IgD-negative memory B cell (primary cell): ENCODE measurements at regions not wholly inside any gene's neighbourhood (a gene's known extent, or its start where the extent isn't known, plus 50 kb on each side); places are given as distances from the start of the nearest gene placed in this dataset.

Experiments used
- H3K27ac Mint-ChIP-seq, 3 donors: one replicate each; pipeline ENCODE4 v1.8.0; 2020 to 2022; ENCODE audit warnings: mild to moderate bottlenecking in 3 of 3, mixed read lengths in 3 of 3, moderate library complexity in 1 of 3
- H3K27me3 Mint-ChIP-seq: one replicate; pipeline ENCODE4 v1.8.0; 2021; ENCODE audit warnings: mixed read lengths
- H3K36me3 Mint-ChIP-seq: one replicate; pipeline ENCODE4 v1.8.0; 2020; ENCODE audit warnings: mild to moderate bottlenecking, mixed read lengths
- H3K4me1 Mint-ChIP-seq, 3 donors: one replicate each; pipeline ENCODE4 v1.8.0; 2020 to 2022; ENCODE audit warnings: mixed read lengths in 3 of 3, mild to moderate bottlenecking in 1 of 3
- H3K4me3 Mint-ChIP-seq, 4 donors: one replicate each; pipeline ENCODE4 v1.8.0; 2020 to 2022; ENCODE audit warnings: mild to moderate bottlenecking in 4 of 4, mixed read lengths in 4 of 4, moderate library complexity in 3 of 4
- H3K9me3 Mint-ChIP-seq, 3 donors: one replicate each; pipeline ENCODE4 v1.8.0; 2020 to 2021; ENCODE audit warnings: mixed read lengths in 3 of 3, mild to moderate bottlenecking in 1 of 3

- no peak overlapping the region for H3K4me3 Mint-ChIP-seq
- H3K36me3 Mint-ChIP-seq, result peaks cover 13% of the 10 kb centered on the region
- no peaks in the 10 kb centered on the region for H3K9me3 Mint-ChIP-seq
- peaks cover 33 to 51% (median 49%) of the 10 kb centered on the region in 3 donors for H3K4me1 Mint-ChIP-seq
- H3K27me3 Mint-ChIP-seq, result no peaks in the 10 kb centered on the region
- peak overlapping the region in 1 of 3 donors; percentile 23 for H3K27ac Mint-ChIP-seq
Observed at GRCh38 chr2:134134313-134134706, 119.6 kb upstream of the MGAT5 start.

- H3K9me3 Mint-ChIP-seq, result no peaks in the 10 kb centered on the region
- H3K27ac Mint-ChIP-seq, result no peak overlapping the region
- H3K4me1 Mint-ChIP-seq, result peaks cover 30 to 53% (median 49%) of the 10 kb centered on the region in 3 donors
- peaks cover 11% of the 10 kb centered on the region for H3K36me3 Mint-ChIP-seq
- H3K4me3 Mint-ChIP-seq, result peak overlapping the region in 1 of 4 donors; percentile 68
- H3K27me3 Mint-ChIP-seq, result no peaks in the 10 kb centered on the region
Observed at GRCh38 chr2:134134827-134135226, 119.0 kb upstream of the MGAT5 start.

GRCh38 chr2:134135793-134136192, 118.1 kb upstream of the MGAT5 start:
- H3K4me3 Mint-ChIP-seq, result peak overlapping the region in 1 of 4 donors; percentile 39
- no peaks in the 10 kb centered on the region for H3K9me3 Mint-ChIP-seq
- peak overlapping the region in 1 of 3 donors; percentile 43 for H3K27ac Mint-ChIP-seq
- H3K36me3 Mint-ChIP-seq, result peaks cover 7% of the 10 kb centered on the region
- peaks cover 37 to 61% (median 59%) of the 10 kb centered on the region in 3 donors for H3K4me1 Mint-ChIP-seq
- H3K27me3 Mint-ChIP-seq, result no peaks in the 10 kb centered on the region

- Mint-ChIP-seq H3K27ac (peak overlapping the region; percentile 13 to 81 (median 55)), H3K4me3 (peak overlapping the region in 3 of 4 donors; percentile 16 to 87 (median 75)), H3K36me3 (peaks cover 5% of the 10 kb centered on the region), H3K4me1 (peaks cover 39 to 68% (median 67%) of the 10 kb centered on the region in 3 donors), H3K27me3 (no peaks in the 10 kb centered on the region), H3K9me3 (no peaks in the 10 kb centered on the region)
Observed at GRCh38 chr2:134136731-134137130, 117.1 kb upstream of the MGAT5 start.

GRCh38 chr2:134137182-134137611, 116.7 kb upstream of the MGAT5 start:
- Mint-ChIP-seq H3K27me3 (no peaks in the 10 kb centered on the region), H3K4me1 (peaks cover 43 to 71% (median 67%) of the 10 kb centered on the region in 3 donors), H3K9me3 (no peaks in the 10 kb centered on the region), H3K36me3 (peaks cover 5% of the 10 kb centered on the region), H3K4me3 (peak overlapping the region in 3 of 4 donors; percentile 5 to 87 (median 75)), H3K27ac (peak overlapping the region; percentile 13 to 93 (median 81))

- Mint-ChIP-seq H3K27ac (peak overlapping the region in 1 of 3 donors; percentile 85), H3K4me3 (no peak overlapping the region), H3K4me1 (peaks cover 50 to 72% (median 66%) of the 10 kb centered on the region in 3 donors), H3K36me3 (peaks cover 5% of the 10 kb centered on the region), H3K27me3 (no peaks in the 10 kb centered on the region), H3K9me3 (no peaks in the 10 kb centered on the region)
Observed at GRCh38 chr2:134138115-134138514, 115.8 kb upstream of the MGAT5 start.

GRCh38 chr2:134139611-134140010, 114.3 kb upstream of the MGAT5 start:
- no peaks in the 10 kb centered on the region for H3K9me3 Mint-ChIP-seq
- H3K36me3 Mint-ChIP-seq, result peaks cover 5% of the 10 kb centered on the region
- peak overlapping the region in 2 of 3 donors; percentile 13 to 73 for H3K27ac Mint-ChIP-seq
- no peaks in the 10 kb centered on the region for H3K27me3 Mint-ChIP-seq
- H3K4me1 Mint-ChIP-seq, result peaks cover 51 to 72% (median 67%) of the 10 kb centered on the region in 3 donors
- H3K4me3 Mint-ChIP-seq, result peak overlapping the region in 1 of 4 donors; percentile 53

- Mint-ChIP-seq H3K9me3 (no peaks in the 10 kb centered on the region), H3K36me3 (peaks cover 5% of the 10 kb centered on the region), H3K27me3 (no peaks in the 10 kb centered on the region), H3K4me3 (peak overlapping the region in 1 of 4 donors; percentile 53), H3K27ac (peak overlapping the region; percentile 73 to 93 (median 74)), H3K4me1 (peaks cover 55 to 71% (median 63%) of the 10 kb centered on the region in 3 donors)
Observed at GRCh38 chr2:134140251-134140661, 113.6 kb upstream of the MGAT5 start.

- peak overlapping the region in 2 of 4 donors; percentile 3 to 67 for H3K4me3 Mint-ChIP-seq
- H3K27me3 Mint-ChIP-seq, result no peaks in the 10 kb centered on the region
- H3K27ac Mint-ChIP-seq, result peak overlapping the region; percentile 72 to 93 (median 92)
- peaks cover 62 to 78% (median 67%) of the 10 kb centered on the region in 3 donors for H3K4me1 Mint-ChIP-seq
- peaks cover 2% of the 10 kb centered on the region for H3K36me3 Mint-ChIP-seq
- no peaks in the 10 kb centered on the region for H3K9me3 Mint-ChIP-seq
Observed at GRCh38 chr2:134141598-134142340, 112.1 kb upstream of the MGAT5 start.

GRCh38 chr2:134142341-134142738, 111.5 kb upstream of the MGAT5 start:
- Mint-ChIP-seq H3K4me1 (peaks cover 56 to 77% (median 66%) of the 10 kb centered on the region in 3 donors), H3K27me3 (no peaks in the 10 kb centered on the region), H3K4me3 (peak overlapping the region in 1 of 4 donors; percentile 3), H3K27ac (peak overlapping the region; percentile 21 to 92 (median 72)), H3K9me3 (no peaks in the 10 kb centered on the region), H3K36me3 (peaks cover 2% of the 10 kb centered on the region)

- peak overlapping the region; percentile 21 to 90 (median 72) for H3K27ac Mint-ChIP-seq
- no peaks in the 10 kb centered on the region for H3K27me3 Mint-ChIP-seq
- H3K4me3 Mint-ChIP-seq, result no peak overlapping the region
- no peaks in the 10 kb centered on the region for H3K9me3 Mint-ChIP-seq
- peaks cover 53 to 78% (median 69%) of the 10 kb centered on the region in 3 donors for H3K4me1 Mint-ChIP-seq
- H3K36me3 Mint-ChIP-seq, result peaks cover 2% of the 10 kb centered on the region
Observed at GRCh38 chr2:134142903-134143302, 111.0 kb upstream of the MGAT5 start.

- H3K27me3 Mint-ChIP-seq, result no peaks in the 10 kb centered on the region
- peak overlapping the region; percentile 21 to 90 (median 27) for H3K27ac Mint-ChIP-seq
- H3K4me1 Mint-ChIP-seq, result peaks cover 55 to 76% (median 73%) of the 10 kb centered on the region in 3 donors
- no peaks in the 10 kb centered on the region for H3K9me3 Mint-ChIP-seq
- peaks cover 2% of the 10 kb centered on the region for H3K36me3 Mint-ChIP-seq
- H3K4me3 Mint-ChIP-seq, result no peak overlapping the region
Observed at GRCh38 chr2:134143568-134143967, 110.3 kb upstream of the MGAT5 start.

- no peaks in the 10 kb centered on the region for H3K9me3 Mint-ChIP-seq
- H3K4me1 Mint-ChIP-seq, result peaks cover 54 to 72% (median 71%) of the 10 kb centered on the region in 3 donors
- H3K4me3 Mint-ChIP-seq, result no peak overlapping the region
Observed at GRCh38 chr2:134144081-134144596, 109.7 kb upstream of the MGAT5 start.

GRCh38 chr2:134144651-134145050, 109.2 kb upstream of the MGAT5 start:
- peaks cover 59 to 74% (median 71%) of the 10 kb centered on the region in 3 donors for H3K4me1 Mint-ChIP-seq
- H3K9me3 Mint-ChIP-seq, result no peaks in the 10 kb centered on the region
- H3K4me3 Mint-ChIP-seq, result no peak overlapping the region
- peak overlapping the region in 2 of 3 donors; percentile 21 to 32 for H3K27ac Mint-ChIP-seq
- H3K27me3 Mint-ChIP-seq, result no peaks in the 10 kb centered on the region
- H3K36me3 Mint-ChIP-seq, result peaks cover 2% of the 10 kb centered on the region

More at GRCh38 chr2:134144081-134144596, 109.7 kb upstream of the MGAT5 start:
- Mint-ChIP-seq H3K36me3 (peaks cover 2% of the 10 kb centered on the region), H3K27ac (peak overlapping the region; percentile 21 to 90 (median 27)), H3K27me3 (no peaks in the 10 kb centered on the region)

- Mint-ChIP-seq H3K4me3 (no peak overlapping the region), H3K4me1 (peaks cover 61 to 71% (median 71%) of the 10 kb centered on the region in 3 donors)
Observed at GRCh38 chr2:134145519-134145918, 108.4 kb upstream of the MGAT5 start.

More at GRCh38 chr2:134145519-134145918, 108.4 kb upstream of the MGAT5 start:
- Mint-ChIP-seq H3K9me3 (no peaks in the 10 kb centered on the region), H3K36me3 (peaks cover 2% of the 10 kb centered on the region), H3K27me3 (no peaks in the 10 kb centered on the region), H3K27ac (peak overlapping the region in 2 of 3 donors; percentile 75 to 80)
